ENCODE measurements at regions not wholly inside any gene's neighbourhood (a gene's known extent, or its start where the extent isn't known, plus 50 kb on each side); places are given as distances from the start of the nearest gene placed in this dataset.

DNA sequence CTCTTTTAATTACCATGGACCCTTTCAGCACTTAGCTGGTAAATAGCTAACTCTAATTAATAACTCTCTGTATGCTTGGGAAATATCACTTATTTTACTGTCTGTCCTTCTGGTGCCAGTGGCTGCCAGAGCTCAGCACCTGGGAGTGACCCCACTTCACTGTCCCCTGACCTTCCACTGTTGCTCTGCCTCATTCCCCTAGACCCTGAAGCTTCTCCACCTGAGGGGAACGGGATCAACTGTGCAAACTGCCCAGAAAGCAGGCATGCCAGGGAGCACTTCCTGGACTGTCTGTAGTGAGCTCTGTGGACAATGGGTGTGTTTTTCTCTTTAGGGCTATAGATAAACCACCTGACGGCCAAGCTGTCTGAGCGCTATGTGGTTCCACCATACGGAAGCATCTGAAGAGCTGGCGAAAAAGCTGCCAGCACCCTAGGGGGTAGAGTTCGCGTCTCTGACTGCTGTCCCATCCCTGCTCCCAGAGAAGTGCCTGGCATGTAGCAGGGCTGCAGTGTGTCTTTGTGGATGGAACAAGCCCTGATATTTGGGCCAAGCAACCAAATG lies 106.3 kb upstream of the FOXA2 start:
- H3K36me3 ChIP-seq (ENCODE audit: control insufficient read depth, insufficient read depth, low read length) = no peaks in the 10 kb centered on the region
- H3K9ac ChIP-seq (ENCODE audit: insufficient read depth in 1 of 2, low read depth in 2 of 2, low read length in 2 of 2) = peak overlapping the region in 1 of 2 experiments; percentile 17; a peak in 1 of 4 replicates
- 22% methylated on average over 3 of the region's 7 CpGs for WGBS (ENCODE audit: insufficient coverage, low coverage, missing lambda C conversion rate)
- H3K9me3 ChIP-seq (replicated peaks; ENCODE audit: control insufficient read depth, insufficient read depth, low read depth, low read length) = no peaks in the 10 kb centered on the region
- no peaks in the 10 kb centered on the region for H3K27me3 ChIP-seq (ENCODE audit: control insufficient read depth in 2 of 2, insufficient read depth in 2 of 2, low read length in 2 of 2)
- ChIA-PET CTCF (ENCODE audit: low intra/inter-chr PET ratio) (interaction anchor here (0.6 to 2.5 kb wide), 2 partner anchors 315 to 650 kb away, joined by 3 to 12 read pairs; no protein-coding TSS in a partner anchor), POLR2A (interaction anchor here (0.6 kb wide), 1 partner anchor 257 kb away, joined by 3 read pairs; no protein-coding TSS in a partner anchor)
- no peaks in the 10 kb centered on the region for H3K79me2 ChIP-seq (ENCODE audit: control insufficient read depth, insufficient read depth, low read length)
- H3K4me3 ChIP-seq = no peak overlapping the region
- in situ Hi-C loops (cut with MboI) (loop anchor here (5.0 kb wide), 1 partner anchor 642 kb away; no protein-coding TSS in a partner anchor), intact Hi-C loops (cut with micrococcal nuclease) (loop anchor here (1.0 to 10.0 kb wide), 4 partner anchors 94 to 650 kb away; no protein-coding TSS in a partner anchor)
- no peak overlapping the region for H2AFZ ChIP-seq (ENCODE audit: low read depth, low read length)
- H4K20me1 ChIP-seq (replicated peaks; ENCODE audit: control insufficient read depth, insufficient read depth, low read length) = no peaks in the 10 kb centered on the region
- no peak overlapping the region for H3K4me2 ChIP-seq (ENCODE audit: insufficient read depth, low read length)
- peaks cover 0 to 3% of the 10 kb centered on the region in 2 experiments; a peak in 3 of 5 replicates for H3K4me1 ChIP-seq (replicated peaks in 1 of 2; ENCODE audit: control insufficient read depth in 2 of 2, insufficient read depth in 2 of 2, low read length in 2 of 2)
- no peak for ATAC-seq
- no TSS peak for BruUV-seq (replicated peaks)
- no peak for DNase-seq (ENCODE audit: extremely low read depth in 1 of 4, low spot score in 3 of 4)
- TF ChIP-seq KAT8 (IDR thresholded peaks at IDR 0.05; ENCODE audit: low read depth) (no peak), TRIM28 (IDR thresholded peaks at IDR 0.05) (no peak), CEBPZ (IDR thresholded peaks at IDR 0.05; ENCODE audit: borderline replicate concordance, low read depth, low read length) (no peak), ZNF395 (CRISPR knock-in tag; IDR thresholded peaks at IDR 0.05) (no peak), PTRF (tag; IDR thresholded peaks at IDR 0.05) (no peak), ZNF512 (tag; IDR thresholded peaks at IDR 0.05) (no peak), E2F1 (CRISPR knock-in tag; IDR thresholded peaks at IDR 0.05) (no peak), ZC3H8 (IDR thresholded peaks at IDR 0.05) (no peak)
- TF ChIP-seq, protein P1, sequence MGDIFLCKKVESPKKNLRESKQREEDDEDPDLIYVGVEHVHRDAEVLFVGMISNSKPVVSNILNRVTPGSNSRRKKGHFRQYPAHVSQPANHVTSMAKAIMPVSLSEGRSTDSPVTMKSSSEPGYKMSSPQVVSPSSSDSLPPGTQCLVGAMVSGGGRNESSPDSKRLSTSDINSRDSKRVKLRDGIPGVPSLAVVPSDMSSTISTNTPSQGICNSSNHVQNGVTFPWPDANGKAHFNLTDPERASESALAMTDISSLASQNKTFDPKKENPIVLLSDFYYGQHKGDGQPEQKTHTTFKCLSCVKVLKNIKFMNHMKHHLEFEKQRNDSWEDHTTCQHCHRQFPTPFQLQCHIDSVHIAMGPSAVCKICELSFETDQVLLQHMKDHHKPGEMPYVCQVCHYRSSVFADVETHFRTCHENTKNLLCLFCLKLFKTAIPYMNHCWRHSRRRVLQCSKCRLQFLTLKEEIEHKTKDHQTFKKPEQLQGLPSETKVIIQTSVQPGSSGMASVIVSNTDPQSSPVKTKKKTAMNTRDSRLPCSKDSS (IDR thresholded peaks at IDR 0.05; ENCODE audit: low read depth, partially characterized antibody) = no peak
- TF ChIP-seq, protein P2, sequence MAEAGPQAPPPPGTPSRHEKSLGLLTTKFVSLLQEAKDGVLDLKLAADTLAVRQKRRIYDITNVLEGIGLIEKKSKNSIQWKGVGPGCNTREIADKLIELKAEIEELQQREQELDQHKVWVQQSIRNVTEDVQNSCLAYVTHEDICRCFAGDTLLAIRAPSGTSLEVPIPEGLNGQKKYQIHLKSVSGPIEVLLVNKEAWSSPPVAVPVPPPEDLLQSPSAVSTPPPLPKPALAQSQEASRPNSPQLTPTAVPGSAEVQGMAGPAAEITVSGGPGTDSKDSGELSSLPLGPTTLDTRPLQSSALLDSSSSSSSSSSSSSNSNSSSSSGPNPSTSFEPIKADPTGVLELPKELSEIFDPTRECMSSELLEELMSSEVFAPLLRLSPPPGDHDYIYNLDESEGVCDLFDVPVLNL (CRISPR knock-in tag; IDR thresholded peaks at IDR 0.05; ENCODE audit: low read depth) = no peak
- no peaks in the 10 kb centered on the region for H3K9me1 ChIP-seq (ENCODE audit: control insufficient read depth, insufficient read depth, low read length)
- H3K27ac ChIP-seq (ENCODE audit: extremely low read depth, low read depth, low read length) = no peak overlapping the region
- no peak for FAIRE-seq

All from K562 (cell line).